B cell (primary cell): ENCODE measurements at regions not wholly inside any gene's neighbourhood (a gene's known extent, or its start where the extent isn't known, plus 50 kb on each side); places are given as distances from the start of the nearest gene placed in this dataset.

Experiments used
- ATAC-seq: fragments of 200-7000 bp; cut with Tn5 transposase; one replicate; pipeline ENCODE4 v1.10.0; 2021; ENCODE audit warnings: low read depth, mild to moderate bottlenecking, moderate number of reproducible peaks, moderate library complexity
- CTCF ChIA-PET: fragments of 350-600 bp; sonication (Branson Sonifier 250); formaldehyde crosslinking; loops from one replicate; lab custom pipeline; 2021; ENCODE audit warnings: antibody characterized with exemption, inconsistent platforms; lab: Charles Lee
- POLR2A ChIA-PET: fragments of 350-600 bp; sonication (Branson Sonifier 250); formaldehyde crosslinking; loops from one replicate; lab custom pipeline; 2021; ENCODE audit warnings: antibody characterized with exemption; lab: Charles Lee
- DNase-seq: peaks from one replicate; pipeline ENCODE4 v3.0.0; 2013
- H2AFZ ChIP-seq: 2 replicates; pipeline ENCODE4 v1.6.1; 2012; ENCODE audit warnings: mild to moderate bottlenecking, low read depth, low read length; ENCODE audit not compliant: insufficient read depth, poor library complexity, severe bottlenecking
- H3K27ac ChIP-seq, 2 donors: 1 replicate in 1 of 2; 2 replicates in 1 of 2; pipeline ENCODE4 v1.5.1; 2012 to 2013; ENCODE audit warnings: low read length in 2 of 2, mild to moderate bottlenecking in 2 of 2, moderate library complexity in 1 of 2
- H3K27me3 ChIP-seq, 4 experiments: fragments of 200-600 bp in 1 of 4; sonication (generic) in 1 of 4; replicated peaks in 1 of 4; 1 replicate in 2 of 4; 2 replicates in 2 of 4; pipeline versions ENCODE4 v1.6.1 to v1.7.0; 2013 to 2016; ENCODE audit warnings: low read length in 3 of 4, mild to moderate bottlenecking in 2 of 4, mixed read lengths in 1 of 4, moderate library complexity in 1 of 4; ENCODE audit not compliant: insufficient read depth in 4 of 4, control insufficient read depth in 3 of 4; ENCODE audit errors: control extremely low read depth in 1 of 4
- H3K36me3 ChIP-seq, 2 experiments: replicated peaks in 1 of 2; 1 replicate in 1 of 2; 2 replicates in 1 of 2; pipeline versions ENCODE4 v1.6.1 to v1.7.1; 2013; ENCODE audit warnings: low read length in 1 of 2; ENCODE audit not compliant: insufficient read depth in 2 of 2, control insufficient read depth in 1 of 2; ENCODE audit errors: control extremely low read depth in 1 of 2, extremely low read depth in 1 of 2
- H3K4me1 ChIP-seq, 2 donors: fragments of 200-600 bp in 1 of 2; sonication (generic) in 1 of 2; 1 replicate in 1 of 2; 2 replicates in 1 of 2; pipeline versions ENCODE4 v1.5.1 to v1.6.1; 2013 to 2017; ENCODE audit warnings: low read length in 2 of 2; ENCODE audit not compliant: control insufficient read depth in 2 of 2, insufficient read depth in 2 of 2
- H3K4me2 ChIP-seq: replicated peaks from 2 replicates; pipeline ENCODE3; 2012; ENCODE audit warnings: mild to moderate bottlenecking, low read depth, low read length; ENCODE audit not compliant: poor library complexity, severe bottlenecking
- H3K4me3 ChIP-seq, 5 experiments: fragments of 200-600 bp in 1 of 5; sonication (generic) in 1 of 5; 1 replicate in 3 of 5; 2 replicates in 2 of 5; pipeline versions ENCODE4 v1.5.1 to v1.7.0; 2011 to 2016; ENCODE audit warnings: low read length in 4 of 5, mild to moderate bottlenecking in 4 of 5, low read depth in 2 of 5, control low read depth in 1 of 5, moderate library complexity in 1 of 5; ENCODE audit not compliant: insufficient read depth in 1 of 5; ENCODE audit errors: control extremely low read depth in 1 of 5, extremely low read depth in 1 of 5
- H3K79me2 ChIP-seq: fragments of 200-600 bp; sonication (generic); one replicate; pipeline ENCODE4 v1.6.0; 2016; ENCODE audit warnings: low read length; ENCODE audit not compliant: control insufficient read depth, insufficient read depth
- H3K9ac ChIP-seq: fragments of 200-600 bp; sonication (generic); 2 replicates; pipeline ENCODE4 v1.6.1; 2017; ENCODE audit warnings: mild to moderate bottlenecking, low read length, moderate library complexity
- H3K9me3 ChIP-seq, 3 donors: one replicate each; pipeline versions ENCODE4 v1.6.1 to v1.7.1; 2013; ENCODE audit warnings: low read length in 2 of 3; ENCODE audit not compliant: control insufficient read depth in 2 of 3, insufficient read depth in 1 of 3; ENCODE audit errors: control extremely low read depth in 1 of 3
- H4K20me1 ChIP-seq: 2 replicates; pipeline ENCODE4 v1.6.0; 2012; ENCODE audit warnings: mild to moderate bottlenecking, low read length; ENCODE audit not compliant: insufficient read depth, control insufficient read depth, poor library complexity, severe bottlenecking
- H3K27ac Mint-ChIP-seq: one replicate; pipeline ENCODE4 v1.8.0; 2021; ENCODE audit warnings: mixed read lengths
- H3K27me3 Mint-ChIP-seq: one replicate; pipeline ENCODE4 v1.8.0; 2021; ENCODE audit warnings: mixed read lengths
- H3K4me1 Mint-ChIP-seq: one replicate; pipeline ENCODE4 v1.8.0; 2021; ENCODE audit warnings: mixed read lengths
- H3K4me3 Mint-ChIP-seq: one replicate; pipeline ENCODE4 v1.8.0; 2021; ENCODE audit warnings: mixed read lengths
- H3K9me3 Mint-ChIP-seq: one replicate; pipeline ENCODE4 v1.8.0; 2022; ENCODE audit warnings: mixed read lengths; ENCODE audit not compliant: insufficient read depth
- CTCF ChIP-seq: fragments of 200-600 bp; IDR thresholded peaks from one replicate; pipeline ENCODE4 v1.8.0; 2022; ENCODE audit warnings: antibody characterized with exemption, mild to moderate bottlenecking
- EZH2 ChIP-seq: IDR thresholded peaks from 2 replicates; pipeline ENCODE4 v1.6.1; 2012; ENCODE audit warnings: borderline replicate concordance, low read depth, mild to moderate bottlenecking, moderate library complexity, low read length; ENCODE audit not compliant: insufficient read depth, poor library complexity, severe bottlenecking
- WGBS: methylation state at CpG from one replicate; pipeline ENCODE4 v1.1.5; 2013; ENCODE audit warnings: missing lambda C conversion rate; ENCODE audit not compliant: insufficient coverage; 5-methylcytosine and 5-hydroxymethylcytosine counted together
- intact Hi-C: fragments of 100-400 bp; cut with micrococcal nuclease; formaldehyde crosslinking; loops from one replicate; pipeline ENCODE4 v1.10.0; 2022

DNA sequence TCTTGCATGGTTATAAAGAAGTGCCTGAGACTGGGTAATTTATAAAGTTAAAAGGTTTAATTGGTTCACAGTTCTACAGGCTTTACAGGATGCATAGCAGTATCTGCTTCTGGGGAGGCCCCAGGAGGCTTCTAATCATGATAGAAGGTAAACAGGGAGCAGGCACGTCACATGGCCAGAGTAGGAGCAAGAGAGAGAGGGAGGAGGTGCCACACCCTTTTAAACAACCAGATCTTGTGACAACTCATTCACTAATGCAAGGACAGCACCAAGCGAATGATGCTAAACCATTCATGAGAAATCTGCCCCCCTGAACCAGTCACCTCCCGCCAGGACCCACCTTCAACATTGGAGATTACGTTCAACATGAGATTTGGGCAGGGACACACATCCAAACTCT lies 141.1 kb downstream of the EN1 start:
- H3K4me1 Mint-ChIP-seq: no peaks in the 10 kb centered on the region
- Histone ChIP-seq H3K27ac (no peak overlapping the region), H3K9ac (no peak overlapping the region), H4K20me1 (no peaks in the 10 kb centered on the region), H3K4me3 (no peak overlapping the region), H3K4me1 (no peaks in the 10 kb centered on the region), H3K36me3 (no peaks in the 10 kb centered on the region), H3K27me3 (peaks cover 0 to 3% (median 0%) of the 10 kb centered on the region in 4 experiments), H3K9me3 (peaks cover 0 to 5% (median 0%) of the 10 kb centered on the region in 3 donors), H2AFZ (no peak overlapping the region), H3K4me2 (no peak overlapping the region), H3K79me2 (no peaks in the 10 kb centered on the region)
- peaks cover 11% of the 10 kb centered on the region for H3K27me3 Mint-ChIP-seq
- DNase-seq (no peak), ATAC-seq (no peak)
- H3K9me3 Mint-ChIP-seq: no peaks in the 10 kb centered on the region
- TF ChIP-seq CTCF (no peak), EZH2 (no peak)
- POLR2A ChIA-PET: no interaction called here
- H3K27ac Mint-ChIP-seq: no peak overlapping the region
- CTCF ChIA-PET: no interaction called here
- H3K4me3 Mint-ChIP-seq: no peak overlapping the region
- intact Hi-C loops: no loop called here
- 86% methylated on average over 1 of the region's 4 CpGs for WGBS

GRCh38 chr2:118705032-118705431 lies 142.4 kb downstream of the EN1 start:
- peaks cover 0 to 5% (median 0%) of the 10 kb centered on the region in 3 donors for H3K9me3 ChIP-seq
- ChIA-PET CTCF (no interaction called here), POLR2A (no interaction called here)
- WGBS: no CpG with 5 or more reads among the region's 1 CpG
- Mint-ChIP-seq H3K4me3 (no peak overlapping the region), H3K4me1 (no peaks in the 10 kb centered on the region), H3K27ac (no peak overlapping the region), H3K27me3 (peaks cover 11% of the 10 kb centered on the region), H3K9me3 (no peaks in the 10 kb centered on the region)
- no peaks in the 10 kb centered on the region for H4K20me1 ChIP-seq
- H3K4me3 ChIP-seq: no peak overlapping the region
- TF ChIP-seq EZH2 (no peak), CTCF (no peak)
- H3K27me3 ChIP-seq: peaks cover 0 to 3% (median 0%) of the 10 kb centered on the region in 4 experiments
- no peak for ATAC-seq
- H3K36me3 ChIP-seq: no peaks in the 10 kb centered on the region
- DNase-seq: no peak
- H3K79me2 ChIP-seq: no peaks in the 10 kb centered on the region
- H3K9ac ChIP-seq: no peak overlapping the region
- intact Hi-C loops: no loop called here
- no peak overlapping the region for H3K27ac ChIP-seq
- no peak overlapping the region for H3K4me2 ChIP-seq
- H3K4me1 ChIP-seq: no peaks in the 10 kb centered on the region
- no peak overlapping the region for H2AFZ ChIP-seq
